Liver (tissue), 8 donors: ENCODE measurements at regions not wholly inside any gene's neighbourhood (a gene's known extent, or its start where the extent isn't known, plus 50 kb on each side); places are given as distances from the start of the nearest gene placed in this dataset.

Experiments used
- DNase-seq: peaks from one replicate; pipeline ENCODE4 v3.0.0-alpha.2; 2017; ENCODE audit warnings: low spot score
- H3K27ac ChIP-seq, 2 donors: one replicate each; pipeline ENCODE4 v1.7.0; 2013; ENCODE audit warnings: inconsistent platforms in 2 of 2, low read length in 2 of 2, control low read depth in 1 of 2, low read depth in 1 of 2, mild to moderate bottlenecking in 1 of 2
- H3K27me3 ChIP-seq, 4 donors: one replicate each; pipeline versions ENCODE4 v1.6.1 to v1.7.0; 2013; ENCODE audit warnings: low read length in 3 of 4, inconsistent platforms in 1 of 4, mild to moderate bottlenecking in 1 of 4, moderate library complexity in 1 of 4; ENCODE audit not compliant: control insufficient read depth in 4 of 4, insufficient read depth in 4 of 4
- H3K36me3 ChIP-seq, 4 donors: one replicate each; pipeline versions ENCODE4 v1.6.1 to v1.7.0; 2013; ENCODE audit warnings: low read length in 3 of 4, mild to moderate bottlenecking in 3 of 4, low read depth in 1 of 4, moderate library complexity in 1 of 4; ENCODE audit not compliant: control insufficient read depth in 4 of 4, insufficient read depth in 3 of 4
- H3K4me1 ChIP-seq, 4 donors: one replicate each; pipeline versions ENCODE4 v1.6.1 to v1.7.0; 2013; ENCODE audit warnings: low read length in 3 of 4, mild to moderate bottlenecking in 3 of 4, moderate library complexity in 1 of 4; ENCODE audit not compliant: control insufficient read depth in 4 of 4, insufficient read depth in 4 of 4
- H3K4me3 ChIP-seq, 3 donors: one replicate each; pipeline versions ENCODE4 v1.6.1 to v1.7.0; 2013; ENCODE audit warnings: low read length in 3 of 3, control low read depth in 1 of 3, low read depth in 1 of 3, mild to moderate bottlenecking in 1 of 3
- H3K9ac ChIP-seq, 2 donors: one replicate each; pipeline ENCODE4 v1.7.0; 2013; ENCODE audit warnings: low read length in 2 of 2, mild to moderate bottlenecking in 2 of 2, moderate library complexity in 2 of 2, control low read depth in 1 of 2, low read depth in 1 of 2
- H3K9me3 ChIP-seq, 4 donors: one replicate each; pipeline versions ENCODE4 v1.6.1 to v1.7.0; 2013; ENCODE audit warnings: low read length in 3 of 4; ENCODE audit not compliant: control insufficient read depth in 4 of 4
- EGR1 ChIP-seq, 2 donors: IDR thresholded peaks; 2 replicates each; pipeline ENCODE4 v1.6.1; 2016 to 2018; ENCODE audit warnings: antibody characterized with exemption in 2 of 2, low read depth in 2 of 2
- FOXA2 ChIP-seq: IDR thresholded peaks from 2 replicates; pipeline ENCODE4 v1.6.1; 2016; ENCODE audit warnings: antibody characterized with exemption
- GABPA ChIP-seq, 2 donors: IDR thresholded peaks in 1 of 2; conservative IDR thresholded peaks in 1 of 2; 2 replicates each; pipeline ENCODE4 v1.6.1; 2016; ENCODE audit warnings: antibody characterized with exemption in 2 of 2, mild to moderate bottlenecking in 1 of 2, moderate library complexity in 1 of 2
- HNF4A ChIP-seq, 2 donors: conservative IDR thresholded peaks; 2 replicates each; pipeline ENCODE4 v1.6.1; 2016; ENCODE audit warnings: antibody characterized with exemption in 2 of 2, mild to moderate bottlenecking in 2 of 2
- JUND ChIP-seq, 2 donors: IDR thresholded peaks; 2 replicates each; pipeline ENCODE4 v1.6.1; 2016; ENCODE audit warnings: antibody characterized with exemption in 2 of 2
- NR2F2 ChIP-seq: IDR thresholded peaks from 2 replicates; pipeline ENCODE4 v1.6.1; 2016; ENCODE audit warnings: antibody characterized with exemption
- RAD21 ChIP-seq, 2 donors: IDR thresholded peaks; 2 replicates each; pipeline ENCODE4 v1.6.1; 2016; ENCODE audit warnings: antibody characterized with exemption in 2 of 2, mild to moderate bottlenecking in 2 of 2
- SP1 ChIP-seq: IDR thresholded peaks from 2 replicates; pipeline ENCODE4 v1.6.1; 2018; ENCODE audit warnings: antibody characterized with exemption, mild to moderate bottlenecking
- TAF1 ChIP-seq: conservative IDR thresholded peaks from 2 replicates; pipeline ENCODE4 v1.6.1; 2016; ENCODE audit warnings: antibody characterized with exemption, mild to moderate bottlenecking
- YY1 ChIP-seq: IDR thresholded peaks from 2 replicates; pipeline ENCODE4 v1.6.1; 2016; ENCODE audit warnings: antibody characterized with exemption, mild to moderate bottlenecking
- WGBS: extraction: QIAGEN DNeasy Blood & Tissue Kit; methylation state at CpG from one replicate; pipeline ENCODE4 v1.1.7; 2013; 5-methylcytosine and 5-hydroxymethylcytosine counted together
- TF ChIP-seq, protein P1 (sequence below): IDR thresholded peaks from 2 replicates; pipeline ENCODE4 v1.6.1; 2016; ENCODE audit warnings: antibody characterized with exemption
- TF ChIP-seq, protein P2 (sequence below): IDR thresholded peaks from 2 replicates; pipeline ENCODE4 v1.6.1; 2016; ENCODE audit warnings: antibody characterized with exemption
- TF ChIP-seq, protein P3 (sequence below): fragments of 150-350 bp; IDR thresholded peaks from 2 replicates; pipeline ENCODE4 v1.5.1; 2017; ENCODE audit warnings: improper control_type of control experiment, low read depth, low read length; ENCODE audit not compliant: missing input control
- donor health status: healthy.
- donor health status: healthy.
- donor health status: healthy.
- donor health status: healthy.
- donor health status: healthy.

DNA sequence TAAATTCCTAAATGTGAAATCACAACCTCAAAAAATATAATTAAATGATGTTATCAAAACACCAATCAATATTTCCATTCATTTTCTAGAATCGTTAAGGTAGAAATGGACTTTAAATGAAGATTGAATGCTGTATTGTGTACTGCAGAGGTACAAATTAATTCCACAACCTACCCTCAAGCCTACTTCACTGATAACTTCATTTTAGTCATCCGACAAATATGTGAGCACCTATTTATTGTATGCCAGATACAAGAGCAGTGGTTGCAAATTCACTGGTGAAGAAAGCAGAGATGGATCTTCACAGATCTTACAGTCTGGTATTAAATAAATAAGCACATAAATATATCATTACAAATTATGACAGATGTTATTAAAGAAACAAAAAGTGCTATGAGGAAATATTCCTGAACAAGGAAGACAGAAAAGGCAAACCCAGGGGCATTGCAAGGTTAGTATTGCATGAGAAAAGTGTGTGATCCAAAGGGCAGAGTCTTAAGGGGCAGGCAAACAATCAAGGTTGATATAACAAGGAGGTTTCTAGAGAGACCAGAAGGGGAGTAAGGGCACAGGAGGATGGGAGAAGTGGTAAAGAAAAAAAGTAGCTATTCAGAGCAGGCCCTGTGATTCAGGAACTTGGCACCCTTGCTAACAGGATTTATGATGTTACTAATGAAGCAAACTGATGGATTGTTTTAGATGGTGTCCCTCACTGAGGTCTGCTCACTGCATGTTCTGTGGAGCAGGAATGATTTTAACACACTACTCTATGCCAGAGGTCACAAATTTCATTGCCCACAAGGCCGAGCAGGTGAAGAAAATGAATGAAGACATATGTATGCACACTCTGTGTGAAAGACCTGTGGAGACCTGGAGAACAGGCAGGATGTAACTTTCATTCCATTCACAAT is 128.0 kb upstream of the CCDC150 start:
- no peaks in the 10 kb centered on the region for H3K4me1 ChIP-seq
- no peak overlapping the region for H3K27ac ChIP-seq
- no peak for DNase-seq
- WGBS, result 94% methylated on average over 3 of the region's 3 CpGs
- no peak overlapping the region for H3K9ac ChIP-seq
- no peak for TF ChIP-seq NR2F2
- TF ChIP-seq, protein P1, sequence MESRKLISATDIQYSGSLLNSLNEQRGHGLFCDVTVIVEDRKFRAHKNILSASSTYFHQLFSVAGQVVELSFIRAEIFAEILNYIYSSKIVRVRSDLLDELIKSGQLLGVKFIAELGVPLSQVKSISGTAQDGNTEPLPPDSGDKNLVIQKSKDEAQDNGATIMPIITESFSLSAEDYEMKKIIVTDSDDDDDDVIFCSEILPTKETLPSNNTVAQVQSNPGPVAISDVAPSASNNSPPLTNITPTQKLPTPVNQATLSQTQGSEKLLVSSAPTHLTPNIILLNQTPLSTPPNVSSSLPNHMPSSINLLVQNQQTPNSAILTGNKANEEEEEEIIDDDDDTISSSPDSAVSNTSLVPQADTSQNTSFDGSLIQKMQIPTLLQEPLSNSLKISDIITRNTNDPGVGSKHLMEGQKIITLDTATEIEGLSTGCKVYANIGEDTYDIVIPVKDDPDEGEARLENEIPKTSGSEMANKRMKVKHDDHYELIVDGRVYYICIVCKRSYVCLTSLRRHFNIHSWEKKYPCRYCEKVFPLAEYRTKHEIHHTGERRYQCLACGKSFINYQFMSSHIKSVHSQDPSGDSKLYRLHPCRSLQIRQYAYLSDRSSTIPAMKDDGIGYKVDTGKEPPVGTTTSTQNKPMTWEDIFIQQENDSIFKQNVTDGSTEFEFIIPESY, result no peak
- TF ChIP-seq, protein P2, sequence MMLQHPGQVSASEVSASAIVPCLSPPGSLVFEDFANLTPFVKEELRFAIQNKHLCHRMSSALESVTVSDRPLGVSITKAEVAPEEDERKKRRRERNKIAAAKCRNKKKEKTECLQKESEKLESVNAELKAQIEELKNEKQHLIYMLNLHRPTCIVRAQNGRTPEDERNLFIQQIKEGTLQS, result no peak
- TF ChIP-seq HNF4A (conservative IDR thresholded peaks at IDR 0.05), result no peak
- TF ChIP-seq JUND (IDR thresholded peaks at IDR 0.05), result no peak
- H3K27me3 ChIP-seq, result no peaks in the 10 kb centered on the region
- H3K36me3 ChIP-seq, result no peaks in the 10 kb centered on the region
- no peaks in the 10 kb centered on the region for H3K9me3 ChIP-seq
- H3K4me3 ChIP-seq, result no peak overlapping the region

DNA sequence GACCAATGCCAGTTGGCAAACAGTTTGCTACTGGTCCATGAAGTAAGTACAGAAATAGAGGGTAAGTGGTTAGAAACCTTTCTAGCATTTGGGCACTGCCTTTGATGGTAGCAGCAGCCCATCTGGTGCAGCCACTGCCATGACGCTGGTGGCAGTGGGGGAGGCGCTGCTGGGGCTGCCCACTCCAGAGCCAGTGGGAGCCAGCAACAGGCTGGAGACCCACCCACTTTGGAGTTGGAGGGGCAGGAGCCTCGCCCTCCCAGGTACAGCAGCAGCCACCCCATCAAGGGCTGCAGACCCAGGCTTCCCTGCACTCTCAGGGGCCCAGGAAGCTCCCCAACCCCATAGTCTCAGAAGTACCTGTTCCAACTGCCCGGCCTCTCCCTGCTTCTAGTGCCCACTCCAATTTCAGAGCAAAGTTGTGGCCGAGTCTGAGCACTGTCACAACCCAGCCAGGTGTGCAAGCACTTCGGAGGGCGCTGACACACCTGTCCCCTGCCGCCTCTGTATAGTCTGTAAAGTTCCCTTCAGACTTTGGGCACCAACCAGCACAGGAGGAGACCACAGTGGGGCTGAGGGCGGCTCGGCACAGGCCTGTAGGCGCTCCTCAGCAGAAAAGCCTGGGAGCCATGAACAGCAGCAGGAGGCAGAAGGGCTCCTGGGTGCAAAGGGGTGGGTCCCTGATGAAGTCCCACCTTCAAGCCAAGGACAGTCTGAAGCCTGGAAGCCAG is 125.6 kb upstream of the CCDC150 start:
- WGBS, result 91% methylated on average over 11 of the region's 11 CpGs
- H3K4me3 ChIP-seq, result no peak overlapping the region
- TF ChIP-seq YY1, result no peak
- no peak for TF ChIP-seq FOXA2
- TF ChIP-seq, protein P2, result no peak
- no peak for TF ChIP-seq NR2F2
- no peak for TF ChIP-seq EGR1 (IDR thresholded peaks at IDR 0.05; ENCODE audit: low read depth in 2 of 2)
- TF ChIP-seq, protein P1, result no peak
- TF ChIP-seq SP1, result no peak
- TF ChIP-seq GABPA (IDR thresholded peaks at IDR 0.05 in 1 of 2, conservative IDR thresholded peaks at IDR 0.05 in 1 of 2), result no peak
- TF ChIP-seq, protein P3, sequence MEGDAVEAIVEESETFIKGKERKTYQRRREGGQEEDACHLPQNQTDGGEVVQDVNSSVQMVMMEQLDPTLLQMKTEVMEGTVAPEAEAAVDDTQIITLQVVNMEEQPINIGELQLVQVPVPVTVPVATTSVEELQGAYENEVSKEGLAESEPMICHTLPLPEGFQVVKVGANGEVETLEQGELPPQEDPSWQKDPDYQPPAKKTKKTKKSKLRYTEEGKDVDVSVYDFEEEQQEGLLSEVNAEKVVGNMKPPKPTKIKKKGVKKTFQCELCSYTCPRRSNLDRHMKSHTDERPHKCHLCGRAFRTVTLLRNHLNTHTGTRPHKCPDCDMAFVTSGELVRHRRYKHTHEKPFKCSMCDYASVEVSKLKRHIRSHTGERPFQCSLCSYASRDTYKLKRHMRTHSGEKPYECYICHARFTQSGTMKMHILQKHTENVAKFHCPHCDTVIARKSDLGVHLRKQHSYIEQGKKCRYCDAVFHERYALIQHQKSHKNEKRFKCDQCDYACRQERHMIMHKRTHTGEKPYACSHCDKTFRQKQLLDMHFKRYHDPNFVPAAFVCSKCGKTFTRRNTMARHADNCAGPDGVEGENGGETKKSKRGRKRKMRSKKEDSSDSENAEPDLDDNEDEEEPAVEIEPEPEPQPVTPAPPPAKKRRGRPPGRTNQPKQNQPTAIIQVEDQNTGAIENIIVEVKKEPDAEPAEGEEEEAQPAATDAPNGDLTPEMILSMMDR, result no peak
- TF ChIP-seq TAF1, result no peak
- no peak for TF ChIP-seq RAD21 (IDR thresholded peaks at IDR 0.05)
- H3K4me1 ChIP-seq, result no peaks in the 10 kb centered on the region
- no peak for DNase-seq
- no peak overlapping the region for H3K9ac ChIP-seq
- no peak overlapping the region for H3K27ac ChIP-seq
- no peaks in the 10 kb centered on the region for H3K27me3 ChIP-seq
- H3K36me3 ChIP-seq, result no peaks in the 10 kb centered on the region
- H3K9me3 ChIP-seq, result no peaks in the 10 kb centered on the region
